ENCODE measurements at regions not wholly inside any gene's neighbourhood (a gene's known extent, or its start where the extent isn't known, plus 50 kb on each side); places are given as distances from the start of the nearest gene placed in this dataset.

DNA sequence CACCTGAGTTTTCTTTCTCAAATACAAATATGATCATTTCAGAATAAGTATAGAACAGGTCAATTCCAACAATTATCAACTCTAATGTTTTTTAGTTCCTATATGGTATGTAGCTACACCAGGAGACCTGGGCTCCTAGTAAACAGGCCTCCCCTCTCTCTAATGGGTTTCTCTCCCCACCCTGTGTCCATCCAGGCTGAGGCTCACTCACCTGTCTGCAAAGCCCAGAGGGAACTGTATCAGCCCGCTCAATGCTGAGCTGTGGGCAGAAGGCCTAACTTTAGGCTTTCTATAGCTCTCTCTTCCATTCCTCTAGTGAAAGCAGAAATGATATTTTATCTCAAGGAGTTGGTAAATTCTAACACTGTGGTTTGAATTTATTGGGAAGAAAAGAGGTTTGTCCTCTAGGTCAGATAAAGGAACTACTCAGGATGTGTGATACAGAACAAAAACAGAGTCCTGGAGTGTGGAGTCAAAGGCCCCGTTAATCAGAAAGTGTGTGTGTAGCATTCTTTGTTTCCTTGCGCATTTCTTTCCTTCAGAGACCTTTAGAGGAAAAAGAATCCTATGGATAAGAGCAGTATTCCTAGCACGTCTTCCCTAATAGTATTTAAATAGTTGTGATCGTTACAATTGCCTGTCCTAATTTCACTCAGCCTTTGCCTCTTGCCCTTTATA lies 408.9 kb downstream of the PYDC2 start:
- DNase-seq: no peak
- H3K27ac Mint-ChIP-seq: no peak overlapping the region
- TF ChIP-seq, protein P1, sequence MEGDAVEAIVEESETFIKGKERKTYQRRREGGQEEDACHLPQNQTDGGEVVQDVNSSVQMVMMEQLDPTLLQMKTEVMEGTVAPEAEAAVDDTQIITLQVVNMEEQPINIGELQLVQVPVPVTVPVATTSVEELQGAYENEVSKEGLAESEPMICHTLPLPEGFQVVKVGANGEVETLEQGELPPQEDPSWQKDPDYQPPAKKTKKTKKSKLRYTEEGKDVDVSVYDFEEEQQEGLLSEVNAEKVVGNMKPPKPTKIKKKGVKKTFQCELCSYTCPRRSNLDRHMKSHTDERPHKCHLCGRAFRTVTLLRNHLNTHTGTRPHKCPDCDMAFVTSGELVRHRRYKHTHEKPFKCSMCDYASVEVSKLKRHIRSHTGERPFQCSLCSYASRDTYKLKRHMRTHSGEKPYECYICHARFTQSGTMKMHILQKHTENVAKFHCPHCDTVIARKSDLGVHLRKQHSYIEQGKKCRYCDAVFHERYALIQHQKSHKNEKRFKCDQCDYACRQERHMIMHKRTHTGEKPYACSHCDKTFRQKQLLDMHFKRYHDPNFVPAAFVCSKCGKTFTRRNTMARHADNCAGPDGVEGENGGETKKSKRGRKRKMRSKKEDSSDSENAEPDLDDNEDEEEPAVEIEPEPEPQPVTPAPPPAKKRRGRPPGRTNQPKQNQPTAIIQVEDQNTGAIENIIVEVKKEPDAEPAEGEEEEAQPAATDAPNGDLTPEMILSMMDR (IDR thresholded peaks at IDR 0.05): no peak
- no peaks in the 10 kb centered on the region for H3K4me1 Mint-ChIP-seq (ENCODE audit: low read depth)
- no peaks in the 10 kb centered on the region for H3K9me3 Mint-ChIP-seq
- H3K27me3 ChIP-seq (ENCODE audit: control insufficient read depth in 1 of 2, insufficient read depth in 2 of 2, low read length in 2 of 2): no peaks in the 10 kb centered on the region
- H3K4me3 ChIP-seq (ENCODE audit: low read length): no peak overlapping the region
- no peak overlapping the region for H3K27ac ChIP-seq (ENCODE audit: low read depth in 1 of 2, low read length in 2 of 2)
- peaks cover 0 to 5% of the 10 kb centered on the region in 2 experiments for H3K9me3 ChIP-seq (ENCODE audit: control insufficient read depth in 1 of 2, insufficient read depth in 1 of 2, low read length in 2 of 2)
- POLR2A ChIA-PET: no interaction called here
- intact Hi-C loops (cut with DNase I, micrococcal nuclease): no loop called here
- no peaks in the 10 kb centered on the region for H3K36me3 ChIP-seq (ENCODE audit: insufficient read depth, low read length)
- H3K27me3 Mint-ChIP-seq: no peaks in the 10 kb centered on the region
- CTCF ChIA-PET: no interaction called here
- H3K4me3 Mint-ChIP-seq: no peak overlapping the region
- H3K4me1 ChIP-seq (ENCODE audit: insufficient read depth, low read length): no peaks in the 10 kb centered on the region
- H3K36me3 Mint-ChIP-seq (ENCODE audit: low read depth): no peaks in the 10 kb centered on the region
- ATAC-seq (ENCODE audit: poor library complexity): no peak

DNA sequence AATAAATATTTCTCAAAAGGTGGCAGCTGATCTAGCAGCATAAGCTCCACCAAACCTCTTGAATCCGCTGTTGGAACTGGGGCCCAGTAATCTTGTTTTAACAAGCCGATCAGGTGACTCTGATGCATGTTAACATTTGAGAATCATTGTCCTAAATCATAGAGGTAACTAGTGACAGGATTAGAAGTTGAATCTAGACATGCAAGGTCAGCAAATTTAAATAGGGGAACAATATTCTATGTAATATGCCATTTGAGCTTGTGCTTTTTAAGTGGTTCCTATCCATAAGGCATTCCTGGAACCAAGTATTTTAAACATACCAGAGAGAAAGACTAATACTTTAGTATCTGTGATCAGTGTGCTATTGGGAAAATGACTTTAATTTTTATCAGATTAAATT lies 412.8 kb downstream of the PYDC2 start:
- POLR2A ChIA-PET: no interaction called here
- no peaks in the 10 kb centered on the region for H3K36me3 Mint-ChIP-seq (ENCODE audit: low read depth)

DNA sequence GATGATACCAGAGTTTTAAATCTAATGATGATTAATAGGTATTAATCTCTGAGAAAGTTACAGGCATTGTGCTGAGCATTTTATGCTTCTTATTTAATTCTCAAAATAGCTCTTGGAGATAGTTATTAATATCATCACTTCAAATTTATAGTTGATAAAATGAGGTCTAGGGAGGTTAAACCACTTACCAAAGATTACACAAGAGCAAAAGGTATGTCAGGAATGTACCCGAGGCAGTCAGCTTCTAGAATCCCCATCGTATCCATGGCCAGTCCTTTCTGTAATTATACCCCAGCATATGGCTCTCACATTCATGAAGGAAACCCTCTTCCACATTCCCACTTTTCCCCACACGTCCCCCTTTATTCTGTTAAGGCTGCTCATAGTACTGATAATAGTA lies 421.3 kb downstream of the PYDC2 start:
- Histone ChIP-seq H3K27me3 (ENCODE audit: control insufficient read depth in 1 of 2, insufficient read depth in 2 of 2, low read length in 2 of 2) (no peaks in the 10 kb centered on the region), H3K27ac (ENCODE audit: low read depth in 1 of 2, low read length in 2 of 2) (no peak overlapping the region), H3K36me3 (ENCODE audit: insufficient read depth, low read length) (no peaks in the 10 kb centered on the region), H3K4me1 (ENCODE audit: insufficient read depth, low read length) (no peaks in the 10 kb centered on the region), H3K4me3 (ENCODE audit: low read length) (no peak overlapping the region), H3K9me3 (ENCODE audit: control insufficient read depth in 1 of 2, insufficient read depth in 1 of 2, low read length in 2 of 2) (peaks cover 0 to 5% of the 10 kb centered on the region in 2 experiments)
- POLR2A ChIA-PET: no interaction called here
- H3K4me1 Mint-ChIP-seq (ENCODE audit: low read depth): no peaks in the 10 kb centered on the region
- intact Hi-C loops (cut with DNase I, micrococcal nuclease): no loop called here
- H3K27me3 Mint-ChIP-seq: no peaks in the 10 kb centered on the region
- no peaks in the 10 kb centered on the region for H3K36me3 Mint-ChIP-seq (ENCODE audit: low read depth)
- no peak overlapping the region for H3K27ac Mint-ChIP-seq
- H3K4me3 Mint-ChIP-seq: no peak overlapping the region
- ATAC-seq (ENCODE audit: poor library complexity) (no peak), DNase-seq (no peak)
- peaks cover 6% of the 10 kb centered on the region for H3K9me3 Mint-ChIP-seq
- CTCF ChIA-PET: interaction anchor here (1.2 kb wide), 1 partner anchor 10 kb away, joined by 3 read pairs; no protein-coding TSS in a partner anchor
- TF ChIP-seq, protein P1 (IDR thresholded peaks at IDR 0.05): no peak

More for the DNA sequence above, 412.8 kb downstream of the PYDC2 start:
- H3K4me3 ChIP-seq (ENCODE audit: low read length): no peak overlapping the region
- peaks cover 0 to 8% of the 10 kb centered on the region in 2 experiments for H3K9me3 ChIP-seq (ENCODE audit: control insufficient read depth in 1 of 2, insufficient read depth in 1 of 2, low read length in 2 of 2)
- Mint-ChIP-seq H3K27ac (no peak overlapping the region), H3K4me3 (no peak overlapping the region), H3K27me3 (no peaks in the 10 kb centered on the region), H3K4me1 (ENCODE audit: low read depth) (no peaks in the 10 kb centered on the region), H3K9me3 (peaks cover 3% of the 10 kb centered on the region)
- no peaks in the 10 kb centered on the region for H3K36me3 ChIP-seq (ENCODE audit: insufficient read depth, low read length)
- H3K4me1 ChIP-seq (ENCODE audit: insufficient read depth, low read length): no peaks in the 10 kb centered on the region
- CTCF ChIA-PET: no interaction called here
- TF ChIP-seq, protein P1 (IDR thresholded peaks at IDR 0.05): no peak
- no peak for ATAC-seq (ENCODE audit: poor library complexity)
- no peak for DNase-seq
- intact Hi-C loops (cut with DNase I, micrococcal nuclease): no loop called here
- no peaks in the 10 kb centered on the region for H3K27me3 ChIP-seq (ENCODE audit: control insufficient read depth in 1 of 2, insufficient read depth in 2 of 2, low read length in 2 of 2)
- no peak overlapping the region for H3K27ac ChIP-seq (ENCODE audit: low read depth in 1 of 2, low read length in 2 of 2)
